Right atrium auricular region (tissue), 2 donors: ENCODE measurements at regions not wholly inside any gene's neighbourhood (a gene's known extent, or its start where the extent isn't known, plus 50 kb on each side); places are given as distances from the start of the nearest gene placed in this dataset.

Source experiments
- DNase-seq: peaks from one replicate; pipeline ENCODE4 v3.0.0-alpha.2; 2019; ENCODE audit warnings: low spot score
- H3K27ac ChIP-seq, 2 donors: fragments of 200-600 bp; sonication (generic); 1 replicate in 1 of 2; 2 replicates in 1 of 2; pipeline ENCODE4 v1.5.1; 2016 to 2019
- H3K27me3 ChIP-seq, 2 donors: fragments of 200-600 bp; sonication (generic); one replicate each; pipeline versions ENCODE4 v1.5.1 to v1.6.0; 2017 to 2019
- H3K36me3 ChIP-seq: fragments of 200-600 bp; sonication (generic); one replicate; pipeline ENCODE4 v1.5.1; 2016
- H3K4me1 ChIP-seq, 2 donors: fragments of 200-600 bp; sonication (generic); one replicate each; pipeline versions ENCODE4 v1.5.1 to v1.6.0; 2017 to 2019
- H3K4me3 ChIP-seq, 2 donors: fragments of 200-600 bp; sonication (generic); 1 replicate in 1 of 2; 2 replicates in 1 of 2; pipeline ENCODE4 v1.5.1; 2017 to 2019; ENCODE audit warnings: mild to moderate bottlenecking in 1 of 2, moderate library complexity in 1 of 2
- H3K9me3 ChIP-seq, 2 donors: fragments of 200-600 bp; sonication (generic); one replicate each; pipeline ENCODE4 v1.5.1; 2019
- TF ChIP-seq, protein P1 (sequence below), 2 donors: fragments of 200-600 bp; sonication (generic); IDR thresholded peaks; one replicate each; pipeline ENCODE4 v1.5.1; 2019; ENCODE audit warnings: antibody characterized with exemption in 2 of 2

DNA sequence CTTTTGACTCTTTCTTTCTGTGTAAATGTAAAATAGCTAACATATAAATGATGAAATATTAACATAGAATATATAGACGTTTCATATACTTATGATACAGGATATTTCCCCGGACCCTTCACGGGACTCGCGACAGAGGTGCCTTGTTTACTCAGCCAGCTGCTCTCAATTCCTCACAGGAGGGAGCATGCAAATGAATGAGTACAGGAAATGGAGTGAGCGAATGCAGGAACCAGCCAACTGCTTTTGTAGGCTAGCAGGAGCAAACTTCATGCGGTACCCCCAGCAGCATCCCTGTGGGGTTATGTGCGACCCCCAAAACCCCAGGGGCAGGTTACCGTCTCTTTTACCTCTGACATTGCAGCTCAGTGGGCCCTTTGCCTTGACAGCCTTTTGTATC, 110.3 kb upstream of the PDHA2 start:
- TF ChIP-seq, protein P1, sequence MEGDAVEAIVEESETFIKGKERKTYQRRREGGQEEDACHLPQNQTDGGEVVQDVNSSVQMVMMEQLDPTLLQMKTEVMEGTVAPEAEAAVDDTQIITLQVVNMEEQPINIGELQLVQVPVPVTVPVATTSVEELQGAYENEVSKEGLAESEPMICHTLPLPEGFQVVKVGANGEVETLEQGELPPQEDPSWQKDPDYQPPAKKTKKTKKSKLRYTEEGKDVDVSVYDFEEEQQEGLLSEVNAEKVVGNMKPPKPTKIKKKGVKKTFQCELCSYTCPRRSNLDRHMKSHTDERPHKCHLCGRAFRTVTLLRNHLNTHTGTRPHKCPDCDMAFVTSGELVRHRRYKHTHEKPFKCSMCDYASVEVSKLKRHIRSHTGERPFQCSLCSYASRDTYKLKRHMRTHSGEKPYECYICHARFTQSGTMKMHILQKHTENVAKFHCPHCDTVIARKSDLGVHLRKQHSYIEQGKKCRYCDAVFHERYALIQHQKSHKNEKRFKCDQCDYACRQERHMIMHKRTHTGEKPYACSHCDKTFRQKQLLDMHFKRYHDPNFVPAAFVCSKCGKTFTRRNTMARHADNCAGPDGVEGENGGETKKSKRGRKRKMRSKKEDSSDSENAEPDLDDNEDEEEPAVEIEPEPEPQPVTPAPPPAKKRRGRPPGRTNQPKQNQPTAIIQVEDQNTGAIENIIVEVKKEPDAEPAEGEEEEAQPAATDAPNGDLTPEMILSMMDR (IDR thresholded peaks at IDR 0.05) = no peak
- no peaks in the 10 kb centered on the region for H3K36me3 ChIP-seq
- H3K27ac ChIP-seq = no peak overlapping the region
- no peaks in the 10 kb centered on the region for H3K9me3 ChIP-seq
- DNase-seq = no peak
- H3K4me1 ChIP-seq = no peaks in the 10 kb centered on the region
- H3K27me3 ChIP-seq = no peaks in the 10 kb centered on the region
- H3K4me3 ChIP-seq = no peak overlapping the region

DNA sequence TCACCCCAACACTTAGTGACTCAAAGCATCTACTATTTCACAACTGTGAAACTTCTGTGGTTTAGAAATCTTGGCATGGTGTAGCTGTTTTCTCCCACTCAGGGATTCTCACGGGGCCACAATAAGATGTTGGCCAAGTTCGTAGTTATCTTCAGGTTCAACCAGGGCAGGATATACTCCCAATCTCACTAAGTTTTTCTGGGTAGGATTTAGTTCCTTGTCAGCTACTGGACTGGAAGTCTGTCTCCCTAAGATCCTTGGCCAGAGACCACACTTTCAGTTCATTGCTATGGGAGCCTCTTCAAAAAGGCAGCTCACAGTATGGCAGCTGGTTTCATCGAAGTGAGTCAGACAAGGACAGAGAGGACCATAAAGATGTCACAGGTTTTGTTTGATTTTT, 111.7 kb upstream of the PDHA2 start:
- TF ChIP-seq, protein P1 (IDR thresholded peaks at IDR 0.05) = no peak
- DNase-seq = no peak
- H3K9me3 ChIP-seq = no peaks in the 10 kb centered on the region
- no peak overlapping the region for H3K4me3 ChIP-seq
- H3K36me3 ChIP-seq = no peaks in the 10 kb centered on the region
- no peaks in the 10 kb centered on the region for H3K27me3 ChIP-seq
- peak overlapping the region in 1 of 2 donors; percentile 52 for H3K27ac ChIP-seq
- H3K4me1 ChIP-seq = no peaks in the 10 kb centered on the region

DNA sequence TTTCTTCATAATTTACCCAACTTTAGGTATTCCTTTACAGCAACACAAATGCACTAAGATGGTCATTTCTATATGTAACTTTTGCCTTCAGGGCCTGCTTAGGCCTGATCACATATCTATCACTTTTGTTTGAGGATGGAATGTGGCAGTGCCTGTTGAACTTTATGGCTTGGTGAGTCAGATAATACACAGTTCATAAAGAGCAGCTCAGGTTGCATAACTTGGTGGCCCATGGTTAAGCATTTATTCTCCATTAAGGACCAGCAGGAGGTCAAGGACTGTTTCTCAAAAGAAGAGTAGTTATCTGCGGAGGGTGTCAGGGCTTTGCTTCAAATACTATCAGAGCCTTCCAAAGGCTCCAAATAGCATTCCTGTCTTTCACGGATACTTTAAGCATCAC, 124.1 kb upstream of the PDHA2 start:
- H3K27me3 ChIP-seq = no peaks in the 10 kb centered on the region
- TF ChIP-seq, protein P1 (IDR thresholded peaks at IDR 0.05) = no peak
- H3K9me3 ChIP-seq = peaks cover 0 to 3% of the 10 kb centered on the region in 2 donors
- H3K36me3 ChIP-seq = no peaks in the 10 kb centered on the region
- H3K27ac ChIP-seq = no peak overlapping the region
- no peak for DNase-seq
- H3K4me1 ChIP-seq = no peaks in the 10 kb centered on the region
- H3K4me3 ChIP-seq = no peak overlapping the region

DNA sequence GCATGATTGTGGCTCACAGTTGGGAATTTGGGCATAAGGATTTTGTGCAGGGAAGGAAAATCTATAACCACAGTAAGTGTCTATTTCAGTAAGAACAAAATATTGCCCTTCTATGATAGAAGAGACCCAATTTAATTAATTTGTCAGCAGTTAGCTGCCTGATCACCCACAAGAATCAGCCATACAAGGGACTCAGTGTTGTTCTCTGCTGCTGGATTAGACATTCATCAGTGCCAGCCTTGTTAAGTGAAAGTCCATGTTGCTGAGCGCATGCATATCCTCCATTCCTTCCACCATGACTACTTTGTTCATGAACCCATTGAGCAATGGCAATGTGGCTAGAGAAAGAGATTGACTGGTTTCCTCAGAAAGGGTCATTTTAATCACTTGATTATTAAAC, 125.3 kb upstream of the PDHA2 start:
- H3K27ac ChIP-seq = no peak overlapping the region
- no peak for DNase-seq
- H3K27me3 ChIP-seq = no peaks in the 10 kb centered on the region
- H3K9me3 ChIP-seq = peaks cover 0 to 3% of the 10 kb centered on the region in 2 donors
- no peaks in the 10 kb centered on the region for H3K4me1 ChIP-seq
- H3K36me3 ChIP-seq = no peaks in the 10 kb centered on the region
- H3K4me3 ChIP-seq = no peak overlapping the region
- TF ChIP-seq, protein P1 (IDR thresholded peaks at IDR 0.05) = no peak

DNA sequence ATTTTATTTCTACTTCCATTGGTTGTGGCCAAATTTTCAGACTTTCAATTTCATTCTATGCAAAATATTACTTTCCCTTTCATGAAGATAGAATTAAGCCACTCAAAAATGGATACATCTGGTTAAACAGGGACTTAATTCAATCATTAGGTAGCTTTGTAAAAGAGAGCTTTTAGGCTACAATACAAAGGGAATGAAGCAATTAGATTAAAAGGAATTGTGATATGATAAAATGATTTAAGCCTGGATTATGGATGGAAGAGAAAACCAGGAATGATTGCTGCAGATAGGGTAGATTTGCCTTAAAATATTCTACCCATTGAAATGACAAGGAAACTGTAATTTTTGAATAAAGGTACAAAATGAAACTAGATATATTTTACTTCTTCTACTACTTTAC, 134.6 kb upstream of the PDHA2 start:
- TF ChIP-seq, protein P1 (IDR thresholded peaks at IDR 0.05) = no peak
- no peaks in the 10 kb centered on the region for H3K4me1 ChIP-seq
- H3K36me3 ChIP-seq = no peaks in the 10 kb centered on the region
- no peaks in the 10 kb centered on the region for H3K9me3 ChIP-seq
- no peak for DNase-seq
- H3K27me3 ChIP-seq = no peaks in the 10 kb centered on the region
- no peak overlapping the region for H3K27ac ChIP-seq
- H3K4me3 ChIP-seq = no peak overlapping the region

DNA sequence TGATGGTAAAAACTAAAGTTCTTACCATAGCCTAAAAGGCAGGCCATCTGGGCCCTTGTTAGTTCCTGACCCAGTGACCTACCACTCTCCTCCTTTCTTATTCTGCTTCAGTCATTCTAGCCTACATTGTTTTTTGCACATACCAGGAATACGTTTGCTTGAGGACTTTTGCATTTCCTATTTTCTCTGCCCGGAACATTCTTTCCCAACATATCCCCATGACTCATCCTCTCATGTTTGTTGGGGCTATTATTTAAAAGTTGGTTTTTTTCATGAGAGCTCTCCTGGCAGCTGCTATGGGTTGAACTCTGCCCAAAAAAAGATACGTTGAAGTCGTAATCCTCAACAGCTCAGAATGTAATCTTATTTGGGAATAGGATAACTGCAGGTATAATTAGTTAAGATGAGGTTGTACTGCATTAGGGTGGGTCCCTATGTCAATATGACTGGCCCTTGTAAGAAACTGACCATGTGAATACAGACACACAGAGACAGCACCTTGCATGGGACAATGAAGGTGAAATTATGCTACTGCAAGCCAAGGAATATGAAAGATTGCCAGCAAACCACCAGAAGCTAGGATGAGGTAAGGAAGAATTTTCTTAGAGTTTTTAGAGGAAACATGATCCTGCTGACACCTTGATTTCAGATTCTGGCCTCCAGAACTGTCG, 138.3 kb upstream of the PDHA2 start:
- H3K27me3 ChIP-seq = no peaks in the 10 kb centered on the region
- no peaks in the 10 kb centered on the region for H3K4me1 ChIP-seq
- no peak overlapping the region for H3K4me3 ChIP-seq
- TF ChIP-seq, protein P1 (IDR thresholded peaks at IDR 0.05) = no peak
- H3K27ac ChIP-seq = peak overlapping the region in 1 of 2 donors; percentile 15
- no peaks in the 10 kb centered on the region for H3K36me3 ChIP-seq
- H3K9me3 ChIP-seq = no peaks in the 10 kb centered on the region
- no peak for DNase-seq
